ENCODE measurements at regions not wholly inside any gene's neighbourhood (a gene's known extent, or its start where the extent isn't known, plus 50 kb on each side); places are given as distances from the start of the nearest gene placed in this dataset.

- TF ChIP-seq CTCF (conservative IDR thresholded peaks at IDR 0.05; ENCODE audit: low read depth), result no peak
- ChIA-PET CTCF (interaction anchor here (0.6 kb wide), 2 partner anchors 111 to 203 kb away, joined by 3 read pairs; no protein-coding TSS in a partner anchor), POLR2A (ENCODE audit: low non-redundant PET) (no interaction called here)
- no peak for DNase-seq (ENCODE audit: low spot score)
- no peak overlapping the region for H3K27ac ChIP-seq
Observed at GRCh38 chr5:42915306-42915866, 103.7 kb upstream of the SELENOP start.

GRCh38 chr5:42912184-42912798 is 100.6 kb upstream of the SELENOP start:
- peak; percentile 65 for DNase-seq (ENCODE audit: low spot score)
- POLR2A ChIA-PET (ENCODE audit: low non-redundant PET), result no interaction called here
- peak; percentile 84 for TF ChIP-seq CTCF (conservative IDR thresholded peaks at IDR 0.05; ENCODE audit: low read depth)

GRCh38 chr5:42908509-42909488 is 97.1 kb upstream of the SELENOP start:
- ChIA-PET CTCF (interaction anchor here (0.5 to 1.8 kb wide), 17 partner anchors 10 to 404 kb away, joined by 3 to 8 read pairs (median 4); no protein-coding TSS in a partner anchor), POLR2A (ENCODE audit: low non-redundant PET) (no interaction called here)
- peak; percentile 89 for DNase-seq (ENCODE audit: low spot score)
- TF ChIP-seq CTCF (conservative IDR thresholded peaks at IDR 0.05; ENCODE audit: low read depth), result peak; percentile 96
- no peak overlapping the region for H3K27ac ChIP-seq

More at GRCh38 chr5:42912184-42912798, 100.6 kb upstream of the SELENOP start:
- no peak overlapping the region for H3K27ac ChIP-seq
- CTCF ChIA-PET, result interaction anchor here (0.6 to 2.0 kb wide), 15 partner anchors 20 to 1058 kb away, joined by 3 to 9 read pairs (median 5); no protein-coding TSS in a partner anchor

- H3K27ac ChIP-seq, result no peak overlapping the region
- no peak for DNase-seq (ENCODE audit: low spot score)
- CTCF ChIA-PET, result interaction anchor here (0.6 to 1.8 kb wide), 5 partner anchors 18 to 720 kb away, joined by 3 to 5 read pairs (median 4); no protein-coding TSS in a partner anchor
- POLR2A ChIA-PET (ENCODE audit: low non-redundant PET), result no interaction called here
- TF ChIP-seq CTCF (conservative IDR thresholded peaks at IDR 0.05; ENCODE audit: low read depth), result no peak
Observed at GRCh38 chr5:42908086-42908485, 96.4 kb upstream of the SELENOP start.

GRCh38 chr5:42905827-42906226 is 94.1 kb upstream of the SELENOP start:
- no peak for TF ChIP-seq CTCF (conservative IDR thresholded peaks at IDR 0.05; ENCODE audit: low read depth)
- ChIA-PET POLR2A (ENCODE audit: low non-redundant PET) (no interaction called here), CTCF (interaction anchor here (0.6 kb wide), 1 partner anchor 16 kb away, joined by 3 read pairs; no protein-coding TSS in a partner anchor)
- H3K27ac ChIP-seq, result no peak overlapping the region
- no peak for DNase-seq (ENCODE audit: low spot score)

- ChIA-PET CTCF (no interaction called here), POLR2A (ENCODE audit: low non-redundant PET) (no interaction called here)
- DNase-seq (ENCODE audit: low spot score), result no peak
- no peak overlapping the region for H3K27ac ChIP-seq
- no peak for TF ChIP-seq CTCF (conservative IDR thresholded peaks at IDR 0.05; ENCODE audit: low read depth)
Observed at GRCh38 chr5:42900734-42901133, 89.0 kb upstream of the SELENOP start.

All from RWPE1 (cell line).